PC-9 (cell line): ENCODE measurements at regions not wholly inside any gene's neighbourhood (a gene's known extent, or its start where the extent isn't known, plus 50 kb on each side); places are given as distances from the start of the nearest gene placed in this dataset.

Source experiments
- CTCF ChIP-seq: fragments of 200-600 bp; sonication (generic); conservative IDR thresholded peaks from 2 replicates; pipeline ENCODE4 v1.6.1; 2017; ENCODE audit warnings: mixed run types, antibody characterized with exemption, mild to moderate bottlenecking, moderate library complexity
- EZH2 ChIP-seq: fragments of 200-600 bp; sonication (generic); IDR thresholded peaks from 2 replicates; pipeline ENCODE4 v1.8.0; 2017; ENCODE audit warnings: antibody characterized with exemption, low read depth

- no peak for TF ChIP-seq CTCF
- TF ChIP-seq EZH2, result no peak
Observed at GRCh38 chr6:121596441-121596840, 161.0 kb downstream of the GJA1 start.
